H1 (cell line): ENCODE measurements at regions not wholly inside any gene's neighbourhood (a gene's known extent, or its start where the extent isn't known, plus 50 kb on each side); places are given as distances from the start of the nearest gene placed in this dataset.

Experiments
- CBX8 ChIP-seq: fragments of 300-800, 300-1000 bp; sonication (generic); IDR thresholded peaks from 2 replicates; pipeline ENCODE4 v1.7.1; 2016; ENCODE audit warnings: low read depth, low read length, borderline replicate concordance
- CEBPB ChIP-seq: IDR thresholded peaks from 2 replicates; pipeline ENCODE4 v1.6.1; 2012; ENCODE audit warnings: low read depth, low read length
- GABPA ChIP-seq: IDR thresholded peaks from 2 replicates; pipeline ENCODE4 v1.6.1; 2011; ENCODE audit warnings: mild to moderate bottlenecking, low read length, moderate library complexity, borderline replicate concordance; ENCODE audit not compliant: insufficient read depth
- POLR2AphosphoS5 ChIP-seq: IDR thresholded peaks from 2 replicates; pipeline ENCODE4 v1.6.1; 2011; ENCODE audit warnings: low read depth, low read length
- RAD21 ChIP-seq, 2 experiments: IDR thresholded peaks in 1 of 2; conservative IDR thresholded peaks in 1 of 2; 2 replicates each; pipeline ENCODE4 v1.6.1; 2011; ENCODE audit warnings: low read depth in 2 of 2, low read length in 2 of 2, improper control_type of control experiment in 1 of 2, inconsistent platforms in 1 of 2, mild to moderate bottlenecking in 1 of 2, moderate library complexity in 1 of 2
- RBBP5 ChIP-seq: IDR thresholded peaks from 2 replicates; pipeline ENCODE4 v1.7.1; 2012; ENCODE audit warnings: low read depth, mild to moderate bottlenecking, inconsistent platforms, low read length, moderate library complexity, borderline replicate concordance
- SRF ChIP-seq: IDR thresholded peaks from 2 replicates; pipeline ENCODE4 v1.6.1; 2011; ENCODE audit warnings: mild to moderate bottlenecking, low read depth, low read length, moderate library complexity
- TAF1 ChIP-seq: IDR thresholded peaks from 2 replicates; pipeline ENCODE4 v1.6.1; 2011; ENCODE audit warnings: mild to moderate bottlenecking, low read depth, low read length
- TBP ChIP-seq: IDR thresholded peaks from 2 replicates; pipeline ENCODE4 v1.6.1; 2011; ENCODE audit warnings: low read depth, low read length, improper control_type of control experiment
- TF ChIP-seq, protein P1 (sequence below): IDR thresholded peaks from 2 replicates; pipeline ENCODE4 v1.6.1; 2011; ENCODE audit warnings: low read length, improper control_type of control experiment
- TF ChIP-seq, protein P2 (sequence below): IDR thresholded peaks from 2 replicates; pipeline ENCODE4 v1.6.1; 2012; ENCODE audit warnings: low read length, inconsistent platforms
- TF ChIP-seq, protein P3 (sequence below), 3 experiments: IDR thresholded peaks; 1 replicate in 2 of 3; 2 replicates in 1 of 3; pipeline versions ENCODE4 v1.5.1 to v1.6.1; 2011; ENCODE audit warnings: low read length in 3 of 3, mild to moderate bottlenecking in 3 of 3, inconsistent platforms in 2 of 3, low read depth in 1 of 3, moderate library complexity in 1 of 3; ENCODE audit not compliant: insufficient read depth in 1 of 3; ENCODE audit errors: control extremely low read depth in 1 of 3

DNA sequence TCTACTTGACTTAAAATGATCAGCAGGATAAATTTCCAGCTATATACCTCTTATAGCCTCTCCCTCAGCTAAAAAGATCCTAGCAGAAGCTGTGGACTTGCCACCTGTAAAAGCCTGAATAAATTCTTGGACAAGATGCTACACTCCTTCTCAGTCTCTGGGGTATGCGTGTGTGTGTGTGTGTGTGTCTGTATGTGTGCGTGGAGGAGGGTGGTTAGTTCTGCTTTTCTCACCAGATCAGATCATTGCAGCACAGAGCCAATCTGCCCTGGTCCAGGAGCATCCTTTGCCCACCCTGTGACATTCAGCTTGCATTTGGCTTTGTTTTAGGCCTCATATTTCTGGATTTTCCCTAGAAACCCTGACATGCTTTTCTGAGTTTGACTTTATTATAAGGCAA lies 438.3 kb downstream of the RFC3 start:
- TF ChIP-seq, protein P1, sequence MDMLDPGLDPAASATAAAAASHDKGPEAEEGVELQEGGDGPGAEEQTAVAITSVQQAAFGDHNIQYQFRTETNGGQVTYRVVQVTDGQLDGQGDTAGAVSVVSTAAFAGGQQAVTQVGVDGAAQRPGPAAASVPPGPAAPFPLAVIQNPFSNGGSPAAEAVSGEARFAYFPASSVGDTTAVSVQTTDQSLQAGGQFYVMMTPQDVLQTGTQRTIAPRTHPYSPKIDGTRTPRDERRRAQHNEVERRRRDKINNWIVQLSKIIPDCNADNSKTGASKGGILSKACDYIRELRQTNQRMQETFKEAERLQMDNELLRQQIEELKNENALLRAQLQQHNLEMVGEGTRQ = no peak
- TF ChIP-seq CBX8 (no peak), GABPA (no peak), RAD21 (IDR thresholded peaks at IDR 0.05 in 1 of 2, conservative IDR thresholded peaks at IDR 0.05 in 1 of 2; ENCODE audit: low read depth in 2 of 2, low read length in 2 of 2) (no peak), RBBP5 (no peak), TBP (no peak), TAF1 (no peak), POLR2AphosphoS5 (no peak), SRF (no peak), CEBPB (no peak)
- TF ChIP-seq, protein P2, sequence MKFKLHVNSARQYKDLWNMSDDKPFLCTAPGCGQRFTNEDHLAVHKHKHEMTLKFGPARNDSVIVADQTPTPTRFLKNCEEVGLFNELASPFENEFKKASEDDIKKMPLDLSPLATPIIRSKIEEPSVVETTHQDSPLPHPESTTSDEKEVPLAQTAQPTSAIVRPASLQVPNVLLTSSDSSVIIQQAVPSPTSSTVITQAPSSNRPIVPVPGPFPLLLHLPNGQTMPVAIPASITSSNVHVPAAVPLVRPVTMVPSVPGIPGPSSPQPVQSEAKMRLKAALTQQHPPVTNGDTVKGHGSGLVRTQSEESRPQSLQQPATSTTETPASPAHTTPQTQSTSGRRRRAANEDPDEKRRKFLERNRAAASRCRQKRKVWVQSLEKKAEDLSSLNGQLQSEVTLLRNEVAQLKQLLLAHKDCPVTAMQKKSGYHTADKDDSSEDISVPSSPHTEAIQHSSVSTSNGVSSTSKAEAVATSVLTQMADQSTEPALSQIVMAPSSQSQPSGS = no peak
- TF ChIP-seq, protein P3, sequence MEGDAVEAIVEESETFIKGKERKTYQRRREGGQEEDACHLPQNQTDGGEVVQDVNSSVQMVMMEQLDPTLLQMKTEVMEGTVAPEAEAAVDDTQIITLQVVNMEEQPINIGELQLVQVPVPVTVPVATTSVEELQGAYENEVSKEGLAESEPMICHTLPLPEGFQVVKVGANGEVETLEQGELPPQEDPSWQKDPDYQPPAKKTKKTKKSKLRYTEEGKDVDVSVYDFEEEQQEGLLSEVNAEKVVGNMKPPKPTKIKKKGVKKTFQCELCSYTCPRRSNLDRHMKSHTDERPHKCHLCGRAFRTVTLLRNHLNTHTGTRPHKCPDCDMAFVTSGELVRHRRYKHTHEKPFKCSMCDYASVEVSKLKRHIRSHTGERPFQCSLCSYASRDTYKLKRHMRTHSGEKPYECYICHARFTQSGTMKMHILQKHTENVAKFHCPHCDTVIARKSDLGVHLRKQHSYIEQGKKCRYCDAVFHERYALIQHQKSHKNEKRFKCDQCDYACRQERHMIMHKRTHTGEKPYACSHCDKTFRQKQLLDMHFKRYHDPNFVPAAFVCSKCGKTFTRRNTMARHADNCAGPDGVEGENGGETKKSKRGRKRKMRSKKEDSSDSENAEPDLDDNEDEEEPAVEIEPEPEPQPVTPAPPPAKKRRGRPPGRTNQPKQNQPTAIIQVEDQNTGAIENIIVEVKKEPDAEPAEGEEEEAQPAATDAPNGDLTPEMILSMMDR (IDR thresholded peaks at IDR 0.05; ENCODE audit: control extremely low read depth in 1 of 3, insufficient read depth in 1 of 3, low read depth in 1 of 3, low read length in 3 of 3) = no peak
